ENCODE measurements at regions not wholly inside any gene's neighbourhood (a gene's known extent, or its start where the extent isn't known, plus 50 kb on each side); places are given as distances from the start of the nearest gene placed in this dataset.

GRCh38 chr13:89970353-89970709 lies 1377.2 kb upstream of the MIR17HG start:
- Histone ChIP-seq H3K9me3 (ENCODE audit: control insufficient read depth in 4 of 4, low read length in 3 of 4) (no peaks in the 10 kb centered on the region), H3K9ac (ENCODE audit: low read depth in 1 of 2, low read length in 2 of 2) (no peak overlapping the region), H3K27ac (ENCODE audit: low read depth in 1 of 2, low read length in 2 of 2) (no peak overlapping the region), H3K4me1 (ENCODE audit: control insufficient read depth in 4 of 4, insufficient read depth in 4 of 4, low read length in 3 of 4) (peaks cover 0 to 1% (median 0%) of the 10 kb centered on the region in 4 donors), H3K4me3 (ENCODE audit: low read depth in 1 of 3, low read length in 3 of 3) (no peak overlapping the region), H3K36me3 (ENCODE audit: control insufficient read depth in 4 of 4, insufficient read depth in 3 of 4, low read depth in 1 of 4, low read length in 3 of 4) (no peaks in the 10 kb centered on the region), H3K27me3 (ENCODE audit: control insufficient read depth in 4 of 4, insufficient read depth in 4 of 4, low read length in 3 of 4) (no peaks in the 10 kb centered on the region)
- WGBS = 34% methylated on average over 1 of the region's 1 CpG
- TF ChIP-seq, protein P1, sequence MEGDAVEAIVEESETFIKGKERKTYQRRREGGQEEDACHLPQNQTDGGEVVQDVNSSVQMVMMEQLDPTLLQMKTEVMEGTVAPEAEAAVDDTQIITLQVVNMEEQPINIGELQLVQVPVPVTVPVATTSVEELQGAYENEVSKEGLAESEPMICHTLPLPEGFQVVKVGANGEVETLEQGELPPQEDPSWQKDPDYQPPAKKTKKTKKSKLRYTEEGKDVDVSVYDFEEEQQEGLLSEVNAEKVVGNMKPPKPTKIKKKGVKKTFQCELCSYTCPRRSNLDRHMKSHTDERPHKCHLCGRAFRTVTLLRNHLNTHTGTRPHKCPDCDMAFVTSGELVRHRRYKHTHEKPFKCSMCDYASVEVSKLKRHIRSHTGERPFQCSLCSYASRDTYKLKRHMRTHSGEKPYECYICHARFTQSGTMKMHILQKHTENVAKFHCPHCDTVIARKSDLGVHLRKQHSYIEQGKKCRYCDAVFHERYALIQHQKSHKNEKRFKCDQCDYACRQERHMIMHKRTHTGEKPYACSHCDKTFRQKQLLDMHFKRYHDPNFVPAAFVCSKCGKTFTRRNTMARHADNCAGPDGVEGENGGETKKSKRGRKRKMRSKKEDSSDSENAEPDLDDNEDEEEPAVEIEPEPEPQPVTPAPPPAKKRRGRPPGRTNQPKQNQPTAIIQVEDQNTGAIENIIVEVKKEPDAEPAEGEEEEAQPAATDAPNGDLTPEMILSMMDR (IDR thresholded peaks at IDR 0.05; ENCODE audit: low read depth, low read length, missing input control) = no peak
- TF ChIP-seq HNF4A (conservative IDR thresholded peaks at IDR 0.05) = no peak
- TF ChIP-seq RXRA (IDR thresholded peaks at IDR 0.05) = no peak
- no peak for TF ChIP-seq FOXA2 (IDR thresholded peaks at IDR 0.05)
- TF ChIP-seq HNF4G (IDR thresholded peaks at IDR 0.05) = no peak
- TF ChIP-seq EGR1 (IDR thresholded peaks at IDR 0.05; ENCODE audit: low read depth in 2 of 2) = no peak
- TF ChIP-seq SP1 (IDR thresholded peaks at IDR 0.05) = no peak
- no peak for TF ChIP-seq RAD21 (IDR thresholded peaks at IDR 0.05)
- no peak for DNase-seq (ENCODE audit: low spot score)

GRCh38 chr13:89977203-89977602 lies 1370.3 kb upstream of the MIR17HG start:
- Histone ChIP-seq H3K36me3 (ENCODE audit: control insufficient read depth in 4 of 4, insufficient read depth in 3 of 4, low read depth in 1 of 4, low read length in 3 of 4) (no peaks in the 10 kb centered on the region), H3K27me3 (ENCODE audit: control insufficient read depth in 4 of 4, insufficient read depth in 4 of 4, low read length in 3 of 4) (no peaks in the 10 kb centered on the region), H3K4me1 (ENCODE audit: control insufficient read depth in 4 of 4, insufficient read depth in 4 of 4, low read length in 3 of 4) (peaks cover 0 to 1% (median 0%) of the 10 kb centered on the region in 4 donors), H3K4me3 (ENCODE audit: low read depth in 1 of 3, low read length in 3 of 3) (no peak overlapping the region), H3K27ac (ENCODE audit: low read depth in 1 of 2, low read length in 2 of 2) (no peak overlapping the region), H3K9ac (ENCODE audit: low read depth in 1 of 2, low read length in 2 of 2) (no peak overlapping the region), H3K9me3 (ENCODE audit: control insufficient read depth in 4 of 4, low read length in 3 of 4) (no peaks in the 10 kb centered on the region)
- WGBS = 71% methylated on average over 3 of the region's 3 CpGs
- TF ChIP-seq SP1 (IDR thresholded peaks at IDR 0.05) (no peak), MAX (IDR thresholded peaks at IDR 0.05) (no peak), FOXA1 (IDR thresholded peaks at IDR 0.05) (no peak)
- TF ChIP-seq, protein P2, sequence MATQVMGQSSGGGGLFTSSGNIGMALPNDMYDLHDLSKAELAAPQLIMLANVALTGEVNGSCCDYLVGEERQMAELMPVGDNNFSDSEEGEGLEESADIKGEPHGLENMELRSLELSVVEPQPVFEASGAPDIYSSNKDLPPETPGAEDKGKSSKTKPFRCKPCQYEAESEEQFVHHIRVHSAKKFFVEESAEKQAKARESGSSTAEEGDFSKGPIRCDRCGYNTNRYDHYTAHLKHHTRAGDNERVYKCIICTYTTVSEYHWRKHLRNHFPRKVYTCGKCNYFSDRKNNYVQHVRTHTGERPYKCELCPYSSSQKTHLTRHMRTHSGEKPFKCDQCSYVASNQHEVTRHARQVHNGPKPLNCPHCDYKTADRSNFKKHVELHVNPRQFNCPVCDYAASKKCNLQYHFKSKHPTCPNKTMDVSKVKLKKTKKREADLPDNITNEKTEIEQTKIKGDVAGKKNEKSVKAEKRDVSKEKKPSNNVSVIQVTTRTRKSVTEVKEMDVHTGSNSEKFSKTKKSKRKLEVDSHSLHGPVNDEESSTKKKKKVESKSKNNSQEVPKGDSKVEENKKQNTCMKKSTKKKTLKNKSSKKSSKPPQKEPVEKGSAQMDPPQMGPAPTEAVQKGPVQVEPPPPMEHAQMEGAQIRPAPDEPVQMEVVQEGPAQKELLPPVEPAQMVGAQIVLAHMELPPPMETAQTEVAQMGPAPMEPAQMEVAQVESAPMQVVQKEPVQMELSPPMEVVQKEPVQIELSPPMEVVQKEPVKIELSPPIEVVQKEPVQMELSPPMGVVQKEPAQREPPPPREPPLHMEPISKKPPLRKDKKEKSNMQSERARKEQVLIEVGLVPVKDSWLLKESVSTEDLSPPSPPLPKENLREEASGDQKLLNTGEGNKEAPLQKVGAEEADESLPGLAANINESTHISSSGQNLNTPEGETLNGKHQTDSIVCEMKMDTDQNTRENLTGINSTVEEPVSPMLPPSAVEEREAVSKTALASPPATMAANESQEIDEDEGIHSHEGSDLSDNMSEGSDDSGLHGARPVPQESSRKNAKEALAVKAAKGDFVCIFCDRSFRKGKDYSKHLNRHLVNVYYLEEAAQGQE (IDR thresholded peaks at IDR 0.05) = no peak
- no peak for DNase-seq (ENCODE audit: low spot score)

DNA sequence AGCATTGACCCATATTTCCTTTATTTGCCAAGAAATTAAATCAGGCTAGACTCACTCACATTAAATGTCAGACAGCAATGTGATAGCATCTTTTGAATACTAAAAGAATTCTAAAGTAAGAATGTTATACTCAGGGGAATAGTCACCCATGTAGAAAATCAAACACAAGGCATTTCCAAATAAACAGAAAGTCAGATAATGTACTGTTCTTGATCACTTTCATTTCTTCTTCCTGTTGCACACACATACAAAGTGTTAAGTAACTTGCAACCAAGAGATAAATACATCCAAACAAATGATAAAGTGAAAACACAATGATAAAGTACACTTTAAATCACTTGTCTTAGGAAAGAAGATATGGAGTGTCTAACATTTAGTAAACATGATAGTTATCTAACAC lies 1366.6 kb upstream of the MIR17HG start:
- Histone ChIP-seq H3K9me3 (ENCODE audit: control insufficient read depth in 4 of 4, low read length in 3 of 4) (no peaks in the 10 kb centered on the region), H3K36me3 (ENCODE audit: control insufficient read depth in 4 of 4, insufficient read depth in 3 of 4, low read depth in 1 of 4, low read length in 3 of 4) (no peaks in the 10 kb centered on the region), H3K27me3 (ENCODE audit: control insufficient read depth in 4 of 4, insufficient read depth in 4 of 4, low read length in 3 of 4) (no peaks in the 10 kb centered on the region), H3K4me1 (ENCODE audit: control insufficient read depth in 4 of 4, insufficient read depth in 4 of 4, low read length in 3 of 4) (no peaks in the 10 kb centered on the region), H3K9ac (ENCODE audit: low read depth in 1 of 2, low read length in 2 of 2) (no peak overlapping the region), H3K27ac (ENCODE audit: low read depth in 1 of 2, low read length in 2 of 2) (no peak overlapping the region), H3K4me3 (ENCODE audit: low read depth in 1 of 3, low read length in 3 of 3) (no peak overlapping the region)
- no peak for TF ChIP-seq EGR1 (IDR thresholded peaks at IDR 0.05; ENCODE audit: low read depth in 2 of 2)
- no peak for TF ChIP-seq SP1 (IDR thresholded peaks at IDR 0.05)
- TF ChIP-seq NR2F2 (IDR thresholded peaks at IDR 0.05) = no peak
- TF ChIP-seq RAD21 (IDR thresholded peaks at IDR 0.05) = no peak
- TF ChIP-seq RXRA (IDR thresholded peaks at IDR 0.05) = no peak
- no peak for TF ChIP-seq HNF4A (conservative IDR thresholded peaks at IDR 0.05)
- TF ChIP-seq FOXA1 (IDR thresholded peaks at IDR 0.05) = no peak
- no peak for TF ChIP-seq GABPA (IDR thresholded peaks at IDR 0.05 in 1 of 2, conservative IDR thresholded peaks at IDR 0.05 in 1 of 2)
- DNase-seq (ENCODE audit: low spot score) = no peak

Measured in liver (tissue), 8 donors.